ENCODE measurements at regions not wholly inside any gene's neighbourhood (a gene's known extent, or its start where the extent isn't known, plus 50 kb on each side); places are given as distances from the start of the nearest gene placed in this dataset.

- DNase-seq (ENCODE audit: low read depth), result no peak
Observed at GRCh38 chr21:36532769-36533467, 53.0 kb upstream of the CLDN14 start.

GRCh38 chr21:36533468-36533848 lies 53.5 kb upstream of the CLDN14 start:
- no peak for DNase-seq (ENCODE audit: low read depth)

- DNase-seq (ENCODE audit: low read depth), result no peak
Observed at GRCh38 chr21:36534656-36535055, 54.7 kb upstream of the CLDN14 start.

- DNase-seq (ENCODE audit: low read depth), result no peak
Observed at GRCh38 chr21:36535618-36536241, 55.8 kb upstream of the CLDN14 start.

- DNase-seq (ENCODE audit: low read depth), result no peak
Observed at GRCh38 chr21:36538761-36539160, 58.8 kb upstream of the CLDN14 start.

GRCh38 chr21:36539434-36540150 lies 59.7 kb upstream of the CLDN14 start:
- DNase-seq (ENCODE audit: low read depth), result no peak

- DNase-seq (ENCODE audit: low read depth), result no peak
Observed at GRCh38 chr21:36540700-36541099, 60.8 kb upstream of the CLDN14 start.

GRCh38 chr21:36541721-36542139 lies 61.8 kb upstream of the CLDN14 start:
- no peak for DNase-seq (ENCODE audit: low read depth)

- DNase-seq (ENCODE audit: low read depth), result no peak
Observed at GRCh38 chr21:36542312-36543101, 62.6 kb upstream of the CLDN14 start.

GRCh38 chr21:36543924-36544323 lies 64.0 kb upstream of the CLDN14 start:
- DNase-seq (ENCODE audit: low read depth), result no peak

GRCh38 chr21:36544545-36544944 lies 64.6 kb upstream of the CLDN14 start:
- DNase-seq (ENCODE audit: low read depth), result no peak

GRCh38 chr21:36545776-36546511 lies 66.0 kb upstream of the CLDN14 start:
- peak; percentile 57 for DNase-seq (ENCODE audit: low read depth)

- DNase-seq (ENCODE audit: low read depth), result no peak
Observed at GRCh38 chr21:36547464-36547863, 67.5 kb upstream of the CLDN14 start.

- no peak for DNase-seq (ENCODE audit: low read depth)
Observed at GRCh38 chr21:36548866-36549265, 68.9 kb upstream of the CLDN14 start.

- peak; percentile 35 for DNase-seq (ENCODE audit: low read depth)
Observed at GRCh38 chr21:36549470-36549869, 69.5 kb upstream of the CLDN14 start.

GRCh38 chr21:36550761-36551160 lies 70.8 kb upstream of the CLDN14 start:
- peak; percentile 81 for DNase-seq (ENCODE audit: low read depth)

- DNase-seq (ENCODE audit: low read depth), result peak; percentile 82
Observed at GRCh38 chr21:36551321-36551720, 71.4 kb upstream of the CLDN14 start.

GRCh38 chr21:36551731-36552433 lies 72.0 kb upstream of the CLDN14 start:
- peak; percentile 51 for DNase-seq (ENCODE audit: low read depth)

- no peak for DNase-seq (ENCODE audit: low read depth)
Observed at GRCh38 chr21:36552434-36552785, 72.5 kb upstream of the CLDN14 start.

- DNase-seq (ENCODE audit: low read depth), result no peak
Observed at GRCh38 chr21:36553406-36553805, 73.5 kb upstream of the CLDN14 start.
